Tibial nerve (tissue), 4 donors: ENCODE measurements at regions not wholly inside any gene's neighbourhood (a gene's known extent, or its start where the extent isn't known, plus 50 kb on each side); places are given as distances from the start of the nearest gene placed in this dataset.

Experiments
- CTCF ChIP-seq, 5 experiments: fragments of 200-600 bp in 3 of 5; fragments of 450-650 bp in 2 of 5; sonication (generic) in 3 of 5; IDR thresholded peaks; one replicate each; pipeline ENCODE4 v1.5.1; 2016 to 2019; ENCODE audit warnings: antibody characterized with exemption in 5 of 5, mild to moderate bottlenecking in 3 of 5, moderate library complexity in 2 of 5
- EP300 ChIP-seq, 2 donors: sonication (generic); formaldehyde crosslinking; IDR thresholded peaks; one replicate each; pipeline ENCODE4 v1.6.1; 2017; ENCODE audit warnings: antibody characterized with exemption in 2 of 2, mild to moderate bottlenecking in 1 of 2
- POLR2A ChIP-seq, 2 donors: fragments of 450-650 bp; IDR thresholded peaks; one replicate each; pipeline ENCODE4 v1.6.1; 2017; ENCODE audit warnings: antibody characterized with exemption in 2 of 2, mild to moderate bottlenecking in 2 of 2, moderate library complexity in 2 of 2

GRCh38 chr17:59488805-59489204 lies 76.6 kb upstream of the DHX40 start:
- TF ChIP-seq CTCF (IDR thresholded peaks at IDR 0.05) (no peak), POLR2A (IDR thresholded peaks at IDR 0.05) (no peak), EP300 (IDR thresholded peaks at IDR 0.05) (no peak)
